Tibial nerve (tissue), 3 donors: ENCODE measurements at regions not wholly inside any gene's neighbourhood (a gene's known extent, or its start where the extent isn't known, plus 50 kb on each side); places are given as distances from the start of the nearest gene placed in this dataset.

Experiments used
- POLR2A ChIP-seq, 2 donors: fragments of 450-650 bp; IDR thresholded peaks; one replicate each; pipeline ENCODE4 v1.6.1; 2017; ENCODE audit warnings: antibody characterized with exemption in 2 of 2, mild to moderate bottlenecking in 2 of 2, moderate library complexity in 2 of 2
- TF ChIP-seq, protein P1 (sequence below), 5 experiments: fragments of 200-600 bp in 3 of 5; fragments of 450-650 bp in 2 of 5; sonication (generic) in 3 of 5; IDR thresholded peaks; one replicate each; pipeline ENCODE4 v1.5.1; 2016 to 2019; ENCODE audit warnings: antibody characterized with exemption in 5 of 5, mild to moderate bottlenecking in 3 of 5, moderate library complexity in 2 of 5

DNA sequence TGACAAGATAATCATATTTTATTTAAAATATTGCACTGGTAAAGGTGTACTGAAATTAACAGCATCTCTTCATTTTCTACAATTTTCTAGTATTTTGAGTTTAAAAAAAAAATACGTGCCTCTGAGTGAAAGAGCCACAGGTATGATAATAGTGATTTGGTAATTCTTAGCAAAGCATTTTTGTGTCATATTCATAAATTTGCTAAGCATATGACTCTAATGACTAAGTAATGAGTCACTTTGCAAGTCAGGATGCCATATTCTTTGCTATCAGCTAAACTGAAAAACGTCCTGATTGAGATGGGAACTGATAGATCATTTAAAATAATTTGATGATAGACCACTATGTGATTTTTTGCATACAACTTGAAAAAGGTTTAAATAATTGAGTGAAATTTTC lies 136.1 kb upstream of the IRS2 start:
- TF ChIP-seq, protein P1, sequence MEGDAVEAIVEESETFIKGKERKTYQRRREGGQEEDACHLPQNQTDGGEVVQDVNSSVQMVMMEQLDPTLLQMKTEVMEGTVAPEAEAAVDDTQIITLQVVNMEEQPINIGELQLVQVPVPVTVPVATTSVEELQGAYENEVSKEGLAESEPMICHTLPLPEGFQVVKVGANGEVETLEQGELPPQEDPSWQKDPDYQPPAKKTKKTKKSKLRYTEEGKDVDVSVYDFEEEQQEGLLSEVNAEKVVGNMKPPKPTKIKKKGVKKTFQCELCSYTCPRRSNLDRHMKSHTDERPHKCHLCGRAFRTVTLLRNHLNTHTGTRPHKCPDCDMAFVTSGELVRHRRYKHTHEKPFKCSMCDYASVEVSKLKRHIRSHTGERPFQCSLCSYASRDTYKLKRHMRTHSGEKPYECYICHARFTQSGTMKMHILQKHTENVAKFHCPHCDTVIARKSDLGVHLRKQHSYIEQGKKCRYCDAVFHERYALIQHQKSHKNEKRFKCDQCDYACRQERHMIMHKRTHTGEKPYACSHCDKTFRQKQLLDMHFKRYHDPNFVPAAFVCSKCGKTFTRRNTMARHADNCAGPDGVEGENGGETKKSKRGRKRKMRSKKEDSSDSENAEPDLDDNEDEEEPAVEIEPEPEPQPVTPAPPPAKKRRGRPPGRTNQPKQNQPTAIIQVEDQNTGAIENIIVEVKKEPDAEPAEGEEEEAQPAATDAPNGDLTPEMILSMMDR (IDR thresholded peaks at IDR 0.05), result no peak
- no peak for TF ChIP-seq POLR2A (IDR thresholded peaks at IDR 0.05)
